ENCODE measurements at regions not wholly inside any gene's neighbourhood (a gene's known extent, or its start where the extent isn't known, plus 50 kb on each side); places are given as distances from the start of the nearest gene placed in this dataset.

- WGBS, 5 donors, result 93 to 100% (median 100%) methylated on average over 2 of the region's 2 CpGs
- H3K9me3 ChIP-seq, result peaks cover 0 to 3% (median 0%) of the 10 kb centered on the region in 8 donors
- no peak overlapping the region for H3K4me3 ChIP-seq
- no peak for DNase-seq
- H3K36me3 ChIP-seq, result no peaks in the 10 kb centered on the region
- H3K27me3 ChIP-seq (replicated peaks in 1 of 7), result no peaks in the 10 kb centered on the region
- H3K27ac ChIP-seq, result no peak overlapping the region
- intact Hi-C loops (cut with DNase I; ENCODE audit: low total_unique reads), result no loop called here
- H3K4me1 ChIP-seq, result no peaks in the 10 kb centered on the region
- no peak for TF ChIP-seq POLR2AphosphoS5 (IDR thresholded peaks at IDR 0.05)
- no peak for TF ChIP-seq POLR2A (IDR thresholded peaks at IDR 0.05)
- TF ChIP-seq CTCF (IDR thresholded peaks at IDR 0.05 in 8 of 11, conservative IDR thresholded peaks at IDR 0.05 in 3 of 11), result no peak
Observed at GRCh38 chr14:71185637-71186036, 278.4 kb downstream of the PCNX1 start.

GRCh38 chr14:71187633-71188356, 280.5 kb downstream of the PCNX1 start:
- intact Hi-C loops (cut with DNase I; ENCODE audit: low total_unique reads), result no loop called here
- no peak overlapping the region for H3K4me3 ChIP-seq
- TF ChIP-seq CTCF (IDR thresholded peaks at IDR 0.05 in 8 of 11, conservative IDR thresholded peaks at IDR 0.05 in 3 of 11) (no peak), POLR2AphosphoS5 (IDR thresholded peaks at IDR 0.05) (no peak), POLR2A (IDR thresholded peaks at IDR 0.05) (no peak)
- no peaks in the 10 kb centered on the region for H3K27me3 ChIP-seq (replicated peaks in 1 of 7)
- peaks cover 0 to 3% (median 0%) of the 10 kb centered on the region in 8 donors for H3K9me3 ChIP-seq
- no peaks in the 10 kb centered on the region for H3K36me3 ChIP-seq
- 68 to 77% (median 75%) methylated on average over 9 to 11 of the region's 11 CpGs for WGBS, 5 donors
- no peak for DNase-seq
- H3K4me1 ChIP-seq, result no peaks in the 10 kb centered on the region
- no peak overlapping the region for H3K27ac ChIP-seq

- no peaks in the 10 kb centered on the region for H3K4me1 ChIP-seq
- H3K4me3 ChIP-seq, result no peak overlapping the region
- H3K9me3 ChIP-seq, result peaks cover 0 to 3% (median 0%) of the 10 kb centered on the region in 8 donors
- H3K27ac ChIP-seq, result no peak overlapping the region
- intact Hi-C loops (cut with DNase I; ENCODE audit: low total_unique reads), result no loop called here
- H3K27me3 ChIP-seq (replicated peaks in 1 of 7), result no peaks in the 10 kb centered on the region
- DNase-seq, result no peak
- WGBS, 5 donors, result 75 to 83% (median 81%) methylated on average over 5 of the region's 5 CpGs
- no peaks in the 10 kb centered on the region for H3K36me3 ChIP-seq
- TF ChIP-seq POLR2A (IDR thresholded peaks at IDR 0.05), result no peak
- TF ChIP-seq CTCF (IDR thresholded peaks at IDR 0.05 in 8 of 11, conservative IDR thresholded peaks at IDR 0.05 in 3 of 11), result no peak
- no peak for TF ChIP-seq POLR2AphosphoS5 (IDR thresholded peaks at IDR 0.05)
Observed at GRCh38 chr14:71190770-71191374, 283.6 kb downstream of the PCNX1 start.

GRCh38 chr14:71193663-71194062, 286.4 kb downstream of the PCNX1 start:
- WGBS, 5 donors, result 11 to 67% (median 53%) methylated on average over 1 of the region's 1 CpG

More at GRCh38 chr14:71193663-71194062, 286.4 kb downstream of the PCNX1 start:
- intact Hi-C loops (cut with DNase I; ENCODE audit: low total_unique reads), result no loop called here
- H3K27me3 ChIP-seq (replicated peaks in 1 of 7), result no peaks in the 10 kb centered on the region
- H3K36me3 ChIP-seq, result no peaks in the 10 kb centered on the region
- no peak for TF ChIP-seq POLR2AphosphoS5 (IDR thresholded peaks at IDR 0.05)
- no peak for TF ChIP-seq CTCF (IDR thresholded peaks at IDR 0.05 in 8 of 11, conservative IDR thresholded peaks at IDR 0.05 in 3 of 11)
- no peak for TF ChIP-seq POLR2A (IDR thresholded peaks at IDR 0.05)
- H3K4me3 ChIP-seq, result no peak overlapping the region
- H3K9me3 ChIP-seq, result no peaks in the 10 kb centered on the region
- H3K4me1 ChIP-seq, result no peaks in the 10 kb centered on the region
- no peak for DNase-seq
- H3K27ac ChIP-seq, result no peak overlapping the region
